Neural progenitor cell (in vitro differentiated cells): ENCODE measurements at regions not wholly inside any gene's neighbourhood (a gene's known extent, or its start where the extent isn't known, plus 50 kb on each side); places are given as distances from the start of the nearest gene placed in this dataset.

Experiments
- DNase-seq: peaks from one replicate; pipeline ENCODE4 v3.0.0-alpha.2; 2016; ENCODE audit warnings: low spot score
- H2AFZ ChIP-seq: fragments of 200-600 bp; sonication (generic); replicated peaks from 2 replicates; pipeline ENCODE4 v1.6.1; 2016; ENCODE audit warnings: antibody characterized with exemption
- H3F3A ChIP-seq: fragments of 200-600 bp; sonication (generic); 2 replicates; pipeline ENCODE4 v1.6.1; 2016; ENCODE audit warnings: antibody characterized with exemption, low read depth
- H3K27ac ChIP-seq: fragments of 200-600 bp; sonication (generic); 2 replicates; pipeline ENCODE4 v1.5.1; 2016; ENCODE audit warnings: mild to moderate bottlenecking
- H3K27me3 ChIP-seq: fragments of 200-600 bp; sonication (generic); 2 replicates; pipeline ENCODE4 v1.6.1; 2016; ENCODE audit warnings: mild to moderate bottlenecking, moderate library complexity
- H3K36me3 ChIP-seq: fragments of 200-600 bp; sonication (generic); 2 replicates; pipeline ENCODE4 v1.5.1; 2016
- H3K4me1 ChIP-seq: fragments of 200-600 bp; sonication (generic); 2 replicates; pipeline ENCODE4 v1.6.1; 2016; ENCODE audit warnings: mixed run types
- H3K4me2 ChIP-seq: fragments of 200-600 bp; sonication (generic); 2 replicates; pipeline ENCODE4 v1.6.1; 2016
- H3K4me3 ChIP-seq: fragments of 200-600 bp; sonication (generic); 2 replicates; pipeline ENCODE4 v1.5.1; 2016
- H3K79me2 ChIP-seq: fragments of 200-600 bp; sonication (generic); 2 replicates; pipeline ENCODE4 v1.6.1; 2016; ENCODE audit warnings: low read depth
- H3K9ac ChIP-seq: fragments of 200-600 bp; sonication (generic); 2 replicates; pipeline ENCODE4 v1.6.1; 2016
- H3K9me3 ChIP-seq: fragments of 200-600 bp; sonication (generic); 2 replicates; pipeline ENCODE4 v1.5.1; 2016; ENCODE audit warnings: low read depth
- H4K20me1 ChIP-seq: fragments of 200-600 bp; sonication (generic); 2 replicates; pipeline ENCODE4 v1.6.1; 2016; ENCODE audit warnings: low read depth
- H3K27ac Mint-ChIP-seq: 3 replicates; pipeline ENCODE4 v1.8.0; 2021; ENCODE audit warnings: mixed read lengths
- H3K27me3 Mint-ChIP-seq: 2 replicates; pipeline ENCODE4 v1.8.0; 2022; ENCODE audit warnings: low read depth, mild to moderate bottlenecking, inconsistent platforms, moderate library complexity, mixed read lengths; ENCODE audit not compliant: insufficient read depth
- H3K36me3 Mint-ChIP-seq: 3 replicates; pipeline ENCODE4 v1.8.0; 2021; ENCODE audit warnings: mixed read lengths
- H3K4me1 Mint-ChIP-seq: 3 replicates; pipeline ENCODE4 v1.8.0; 2021; ENCODE audit warnings: mixed read lengths
- H3K4me3 Mint-ChIP-seq: 3 replicates; pipeline ENCODE4 v1.8.0; 2021; ENCODE audit warnings: mild to moderate bottlenecking, moderate library complexity, mixed read lengths
- H3K9me3 Mint-ChIP-seq: 3 replicates; pipeline ENCODE4 v1.8.0; 2020; ENCODE audit warnings: mixed read lengths
- CTCF ChIP-seq: fragments of 200-600 bp; sonication (generic); IDR thresholded peaks from 2 replicates; pipeline ENCODE4 v1.5.1; 2017; ENCODE audit warnings: antibody characterized with exemption, mild to moderate bottlenecking
- EZH2 ChIP-seq: fragments of 200-600 bp; sonication (generic); IDR thresholded peaks from 2 replicates; pipeline ENCODE4 v1.6.1; 2017; ENCODE audit warnings: antibody characterized with exemption, mild to moderate bottlenecking, moderate library complexity
- EZH2phosphoT487 ChIP-seq: fragments of 200-600 bp; sonication (generic); IDR thresholded peaks from 2 replicates; pipeline ENCODE4 v1.6.1; 2017; ENCODE audit warnings: antibody characterized with exemption

DNA sequence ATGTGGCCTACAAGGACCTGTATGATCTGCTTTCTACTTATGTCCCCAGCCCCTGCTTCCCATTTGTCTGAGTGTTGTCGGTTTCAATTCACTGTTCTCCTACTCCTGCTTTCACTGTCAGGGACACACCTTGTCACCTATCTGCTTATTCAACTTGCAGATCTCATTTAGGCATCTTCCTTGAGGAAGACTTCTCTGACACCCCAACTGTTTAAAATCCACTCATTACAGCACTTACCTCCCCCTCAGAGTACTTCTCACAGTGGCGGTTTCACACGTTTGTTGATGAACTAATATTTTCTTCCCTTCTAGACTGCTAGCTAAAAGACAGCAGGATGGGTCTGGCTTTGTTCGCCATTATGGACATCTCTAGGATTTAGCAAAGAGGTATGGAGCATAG, 279.9 kb upstream of the TET2 start:
- Histone ChIP-seq H4K20me1 (no peaks in the 10 kb centered on the region), H3K4me1 (no peaks in the 10 kb centered on the region), H3F3A (no peaks in the 10 kb centered on the region), H3K27me3 (no peaks in the 10 kb centered on the region), H3K4me3 (no peak overlapping the region), H3K79me2 (no peaks in the 10 kb centered on the region), H3K4me2 (no peak overlapping the region), H3K27ac (no peak overlapping the region), H2AFZ (no peak overlapping the region), H3K9ac (no peak overlapping the region), H3K36me3 (no peaks in the 10 kb centered on the region), H3K9me3 (no peaks in the 10 kb centered on the region)
- TF ChIP-seq EZH2 (no peak), EZH2phosphoT487 (no peak), CTCF (no peak)
- DNase-seq, result no peak
- H3K4me3 Mint-ChIP-seq, result no peak overlapping the region
- no peaks in the 10 kb centered on the region for H3K27me3 Mint-ChIP-seq
- H3K4me1 Mint-ChIP-seq, result no peaks in the 10 kb centered on the region
- no peak overlapping the region for H3K27ac Mint-ChIP-seq
- no peaks in the 10 kb centered on the region for H3K36me3 Mint-ChIP-seq
- H3K9me3 Mint-ChIP-seq, result peaks cover 9% of the 10 kb centered on the region

- no peaks in the 10 kb centered on the region for H3K27me3 ChIP-seq
- no peaks in the 10 kb centered on the region for H3K9me3 ChIP-seq
- no peak overlapping the region for H3K4me3 ChIP-seq
- Mint-ChIP-seq H3K9me3 (no peaks in the 10 kb centered on the region), H3K4me1 (no peaks in the 10 kb centered on the region), H3K27me3 (no peaks in the 10 kb centered on the region), H3K36me3 (no peaks in the 10 kb centered on the region), H3K27ac (no peak overlapping the region), H3K4me3 (no peak overlapping the region)
- no peaks in the 10 kb centered on the region for H3K36me3 ChIP-seq
- H3K4me1 ChIP-seq, result no peaks in the 10 kb centered on the region
- H3K27ac ChIP-seq, result no peak overlapping the region
- no peak for DNase-seq
- no peaks in the 10 kb centered on the region for H3K79me2 ChIP-seq
- no peak overlapping the region for H2AFZ ChIP-seq
- no peak overlapping the region for H3K4me2 ChIP-seq
- no peak overlapping the region for H3K9ac ChIP-seq
- no peaks in the 10 kb centered on the region for H3F3A ChIP-seq
- TF ChIP-seq EZH2phosphoT487, result no peak
- TF ChIP-seq CTCF, result no peak
- no peak for TF ChIP-seq EZH2
- H4K20me1 ChIP-seq, result no peaks in the 10 kb centered on the region
These were observed 278.1 kb upstream of the TET2 start for GRCh38 chr4:104868533-104868932.

DNA sequence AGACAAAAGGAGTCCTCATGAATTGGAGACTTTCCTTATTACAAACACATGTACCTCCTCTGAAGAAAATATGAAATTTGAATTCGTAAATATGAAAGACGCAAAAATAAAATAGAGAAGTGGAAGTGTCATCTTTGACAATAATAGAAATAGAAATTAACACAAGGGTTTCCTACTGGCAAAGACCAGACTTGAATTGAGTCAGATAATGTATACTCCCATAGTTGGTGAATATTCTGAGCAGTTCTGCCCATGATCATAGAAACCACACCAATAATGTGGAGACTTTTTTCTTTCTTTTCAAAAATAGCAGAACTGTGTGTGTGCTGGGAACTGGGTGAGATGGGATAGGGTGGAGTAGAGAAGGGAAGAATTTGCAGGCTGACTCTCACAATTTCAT, 277.7 kb upstream of the TET2 start:
- no peaks in the 10 kb centered on the region for H3K79me2 ChIP-seq
- no peaks in the 10 kb centered on the region for H3K27me3 ChIP-seq
- TF ChIP-seq CTCF, result no peak
- no peaks in the 10 kb centered on the region for H3K27me3 Mint-ChIP-seq
- no peaks in the 10 kb centered on the region for H4K20me1 ChIP-seq
- no peaks in the 10 kb centered on the region for H3K36me3 ChIP-seq
- no peak for DNase-seq
- no peaks in the 10 kb centered on the region for H3K4me1 Mint-ChIP-seq
- no peak overlapping the region for H3K4me3 Mint-ChIP-seq
- no peaks in the 10 kb centered on the region for H3K36me3 Mint-ChIP-seq
- no peak overlapping the region for H3K27ac Mint-ChIP-seq
- no peak overlapping the region for H3K4me3 ChIP-seq
- no peak overlapping the region for H3K9ac ChIP-seq
- no peak overlapping the region for H3K27ac ChIP-seq
- H3K4me2 ChIP-seq, result no peak overlapping the region
- no peaks in the 10 kb centered on the region for H3K4me1 ChIP-seq
- H3K9me3 ChIP-seq, result no peaks in the 10 kb centered on the region
- H2AFZ ChIP-seq, result no peak overlapping the region
- H3K9me3 Mint-ChIP-seq, result no peaks in the 10 kb centered on the region
- no peaks in the 10 kb centered on the region for H3F3A ChIP-seq

DNA sequence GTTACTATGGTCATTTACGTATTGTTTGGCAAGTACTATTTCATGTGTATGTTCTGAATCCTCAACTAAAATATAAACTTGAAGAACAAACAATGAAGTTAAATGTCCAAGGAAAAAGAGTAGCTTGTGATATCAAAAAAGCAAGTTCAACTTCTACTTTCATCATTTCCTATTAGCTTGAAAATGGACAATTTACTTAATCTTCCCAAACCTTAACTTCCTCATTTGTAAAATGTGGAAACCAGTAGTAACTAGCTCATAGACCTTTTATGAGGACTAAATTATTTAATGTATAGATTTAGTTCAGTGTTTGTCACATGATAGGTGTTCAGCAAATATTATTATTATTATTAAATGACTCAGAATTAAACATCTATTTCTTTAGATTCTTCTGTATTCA, 276.8 kb upstream of the TET2 start:
- H3K27ac Mint-ChIP-seq, result no peak overlapping the region
- no peak overlapping the region for H3K4me3 Mint-ChIP-seq
- no peaks in the 10 kb centered on the region for H3K36me3 ChIP-seq
- no peaks in the 10 kb centered on the region for H3K9me3 Mint-ChIP-seq
- no peaks in the 10 kb centered on the region for H3K27me3 ChIP-seq
- no peaks in the 10 kb centered on the region for H3K4me1 Mint-ChIP-seq
- H3K36me3 Mint-ChIP-seq, result no peaks in the 10 kb centered on the region
- no peaks in the 10 kb centered on the region for H3F3A ChIP-seq
- no peak overlapping the region for H2AFZ ChIP-seq
- no peaks in the 10 kb centered on the region for H3K27me3 Mint-ChIP-seq
- H3K9ac ChIP-seq, result no peak overlapping the region
- no peak overlapping the region for H3K4me2 ChIP-seq
- H3K27ac ChIP-seq, result no peak overlapping the region
- no peak for DNase-seq
- H3K4me3 ChIP-seq, result no peak overlapping the region
- no peaks in the 10 kb centered on the region for H3K4me1 ChIP-seq
- no peak for TF ChIP-seq CTCF
- no peak for TF ChIP-seq EZH2phosphoT487
- TF ChIP-seq EZH2, result no peak
- H4K20me1 ChIP-seq, result no peaks in the 10 kb centered on the region
- H3K9me3 ChIP-seq, result no peaks in the 10 kb centered on the region
- no peaks in the 10 kb centered on the region for H3K79me2 ChIP-seq
